GM18511 (cell line): ENCODE measurements at regions not wholly inside any gene's neighbourhood (a gene's known extent, or its start where the extent isn't known, plus 50 kb on each side); places are given as distances from the start of the nearest gene placed in this dataset.
"Not testable (repeated sequence)": the region's sequence is repeated elsewhere in the genome, so short reads cannot be mapped to it uniquely, and the experiment has no call there.

Source experiments
- ATAC-seq: cut with Tn5 transposase; IDR thresholded peaks from one replicate; pipeline ENCODE4 v1.9.1; 2021; ENCODE audit warnings: mild to moderate bottlenecking, moderate library complexity; ENCODE audit not compliant: unreplicated experiment

DNA sequence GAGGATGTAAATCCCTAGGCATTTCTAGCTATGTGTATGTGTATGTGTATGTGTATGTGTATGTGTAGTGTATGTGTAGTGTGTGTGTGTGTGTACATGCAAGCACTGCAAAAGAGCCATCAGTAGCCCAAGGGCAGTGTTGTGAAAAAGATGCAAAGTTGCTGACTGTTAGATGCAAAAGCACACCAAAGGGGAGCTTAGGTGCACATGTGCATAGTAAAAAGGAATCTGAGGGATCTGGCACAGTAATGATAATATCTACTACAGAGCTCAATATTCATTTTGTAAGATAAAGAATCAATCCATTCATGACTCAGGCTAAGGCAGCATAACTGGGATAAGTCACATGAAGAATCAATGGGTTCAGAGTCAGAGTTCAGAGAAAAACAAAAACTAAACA, 80.2 kb downstream of the TMEM47 start:
- no peak for ATAC-seq

DNA sequence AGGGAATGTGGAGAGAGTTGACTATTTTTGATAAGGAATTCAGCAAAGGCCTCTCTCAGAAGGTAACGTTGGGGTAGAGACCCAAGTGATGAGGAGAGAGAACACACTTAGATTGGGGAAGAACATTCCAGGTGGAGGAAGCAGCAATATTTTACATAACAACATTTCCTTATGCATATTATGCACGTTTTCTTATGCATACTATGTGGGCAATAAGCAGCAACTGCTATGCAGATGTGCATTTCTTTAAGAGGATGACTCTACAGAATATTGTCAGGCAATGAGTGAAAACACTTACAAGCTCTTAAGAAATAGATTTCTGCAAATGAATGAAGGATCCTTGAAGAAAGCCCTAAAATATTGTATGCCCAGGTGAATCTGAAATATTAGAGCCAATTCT, 91.1 kb downstream of the TMEM47 start:
- ATAC-seq: no peak

DNA sequence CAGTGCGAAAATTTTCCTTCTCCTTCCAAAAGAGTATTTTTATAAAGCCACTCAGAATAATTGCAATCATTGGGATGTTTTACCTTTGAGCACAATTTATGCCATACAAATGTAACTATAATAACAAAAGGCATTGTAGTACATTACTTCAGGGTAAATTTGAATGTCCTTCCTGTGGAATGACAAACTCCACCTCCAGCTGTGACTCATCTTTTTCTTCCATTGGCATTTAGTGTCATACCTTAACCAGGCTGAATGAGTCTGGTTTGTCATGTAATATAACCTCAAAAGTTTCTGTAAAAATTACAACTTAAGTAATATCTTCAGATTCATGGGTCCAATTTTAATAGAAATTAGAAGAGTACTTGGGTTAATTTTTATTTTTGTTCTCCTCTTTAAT, 93.3 kb downstream of the TMEM47 start:
- no peak for ATAC-seq

DNA sequence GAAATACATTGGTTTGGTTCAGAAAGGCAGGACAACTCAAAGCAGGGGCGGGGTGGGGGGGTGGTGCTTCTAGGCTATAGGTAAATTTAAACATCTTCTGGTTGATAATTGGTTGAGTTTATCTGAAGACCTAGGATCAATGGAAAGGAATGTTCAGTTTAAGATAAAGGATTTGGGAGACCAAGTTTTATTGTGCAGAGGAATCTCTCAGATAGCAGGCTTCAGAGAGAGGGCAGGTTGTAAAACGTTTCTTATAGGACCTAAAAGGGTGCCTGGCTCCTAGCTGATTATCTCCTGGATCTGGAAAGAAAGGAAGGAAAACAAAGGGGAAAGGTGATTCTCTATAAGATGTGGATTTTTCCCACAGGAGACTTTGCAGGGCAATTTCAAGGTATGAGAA, 94.0 kb downstream of the TMEM47 start:
- no peak for ATAC-seq

DNA sequence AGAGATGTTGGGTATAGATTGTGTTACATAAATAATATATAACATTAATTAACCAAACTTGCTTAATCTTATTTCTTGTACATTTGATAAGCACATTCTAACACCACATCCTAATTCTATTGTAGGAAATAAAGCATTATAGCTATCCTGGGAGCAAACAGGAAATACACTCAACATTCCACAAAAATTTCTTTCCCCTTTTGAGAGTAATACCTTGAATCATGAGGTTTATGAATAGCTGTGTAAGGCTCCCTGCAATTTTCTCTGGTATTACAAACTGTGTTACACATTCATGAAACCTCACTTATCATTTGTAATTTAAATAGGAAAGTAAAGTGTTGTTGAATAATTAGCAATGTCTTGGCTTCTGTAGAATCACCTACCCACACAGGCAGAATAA, 95.1 kb downstream of the TMEM47 start:
- ATAC-seq: no peak

DNA sequence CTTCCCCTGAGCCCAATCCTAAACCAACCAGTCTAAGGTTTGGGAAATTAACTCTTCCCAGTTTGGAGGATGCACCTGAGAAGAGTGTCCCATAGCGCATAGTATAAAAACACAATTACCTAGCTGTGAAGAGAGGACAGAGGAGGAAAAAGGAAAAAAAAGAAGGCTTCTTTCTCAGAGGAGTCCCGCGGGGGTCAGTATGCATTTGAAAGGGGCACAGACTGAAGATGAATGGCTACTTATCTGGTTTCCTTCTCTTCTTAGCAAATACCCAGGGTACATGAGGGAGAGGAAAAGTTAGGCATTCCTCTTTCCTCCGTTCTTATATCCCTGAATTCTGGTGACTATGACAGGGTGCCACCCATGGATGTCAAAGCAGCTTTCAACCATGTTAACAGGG, 96.9 kb downstream of the TMEM47 start:
- no peak for ATAC-seq

DNA sequence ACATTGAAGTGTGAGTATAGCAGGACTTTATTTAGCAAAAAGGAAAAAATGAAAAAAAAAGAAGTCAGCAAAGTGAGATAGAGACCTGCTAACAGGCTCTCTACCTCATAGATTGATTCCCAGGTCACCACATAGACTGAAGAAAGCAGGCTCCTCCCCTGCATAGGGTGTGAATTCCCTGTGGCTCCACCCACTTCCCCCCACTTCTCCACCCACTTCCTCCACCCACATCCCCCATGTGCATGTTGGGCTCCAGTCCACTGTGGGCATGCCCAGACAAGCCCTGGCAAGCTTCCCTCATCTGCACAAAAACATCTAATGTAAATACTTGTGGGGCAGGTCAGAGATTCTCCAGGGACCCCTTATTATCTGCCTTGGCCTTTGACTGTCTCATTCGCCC, 97.8 kb downstream of the TMEM47 start:
- ATAC-seq: peak; percentile 74

DNA sequence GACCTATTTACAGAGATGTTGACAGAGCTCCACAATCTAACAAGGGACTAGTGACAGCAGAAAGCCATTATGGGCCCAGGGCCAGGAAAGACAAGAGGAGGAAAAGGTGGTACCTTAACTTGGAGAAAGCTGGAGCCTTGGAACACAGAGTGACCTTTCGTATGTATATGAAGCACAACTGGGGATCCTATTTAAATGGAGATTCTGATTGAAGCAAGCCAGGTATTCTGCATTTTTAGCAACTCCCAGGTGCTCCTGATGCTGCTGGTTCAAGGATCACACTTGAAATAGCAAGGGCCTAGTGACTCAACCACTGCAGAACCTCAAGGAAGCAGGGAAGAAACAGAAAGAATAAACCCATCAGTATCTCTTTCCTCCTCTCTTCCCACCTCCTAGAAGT, 99.4 kb downstream of the TMEM47 start:
- ATAC-seq: no peak

DNA sequence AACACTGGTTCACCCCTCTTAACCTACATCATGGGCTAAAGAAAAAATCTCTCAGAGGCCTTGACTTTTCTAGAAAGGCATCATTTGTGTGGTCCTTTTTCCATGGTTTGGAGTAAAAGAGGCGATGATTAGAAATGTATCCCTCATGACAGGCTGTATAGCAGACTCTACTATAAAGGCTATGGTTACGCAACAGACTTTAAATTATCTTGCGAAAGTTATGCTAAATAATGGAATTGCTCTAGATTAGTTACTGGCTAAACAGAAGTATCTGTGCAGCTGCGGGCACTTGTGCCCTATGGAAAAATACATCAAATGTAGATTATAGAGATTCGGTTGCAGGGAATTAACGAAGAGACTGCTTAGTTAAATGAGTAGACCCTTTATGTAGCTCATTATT, 101.6 kb downstream of the TMEM47 start:
- no peak for ATAC-seq

DNA sequence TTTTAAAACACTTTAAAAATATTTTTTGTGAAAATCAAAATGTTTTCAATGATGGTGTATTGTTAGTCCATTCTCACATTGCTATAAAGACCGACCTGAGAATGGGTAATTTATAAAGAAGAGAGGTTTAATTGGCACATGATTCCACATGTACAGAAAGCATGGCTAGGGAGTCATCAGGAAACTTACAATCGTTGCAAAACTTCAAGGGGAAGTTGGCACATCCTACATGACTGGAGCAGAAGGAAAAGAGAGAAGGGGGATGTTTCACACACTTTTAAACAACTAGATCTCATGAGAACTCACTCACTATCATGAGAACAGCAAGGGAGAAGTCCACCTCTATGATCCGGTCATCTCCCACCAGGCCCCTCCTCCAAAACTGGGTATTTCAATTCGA, 110.7 kb downstream of the TMEM47 start:
- ATAC-seq: no peak

DNA sequence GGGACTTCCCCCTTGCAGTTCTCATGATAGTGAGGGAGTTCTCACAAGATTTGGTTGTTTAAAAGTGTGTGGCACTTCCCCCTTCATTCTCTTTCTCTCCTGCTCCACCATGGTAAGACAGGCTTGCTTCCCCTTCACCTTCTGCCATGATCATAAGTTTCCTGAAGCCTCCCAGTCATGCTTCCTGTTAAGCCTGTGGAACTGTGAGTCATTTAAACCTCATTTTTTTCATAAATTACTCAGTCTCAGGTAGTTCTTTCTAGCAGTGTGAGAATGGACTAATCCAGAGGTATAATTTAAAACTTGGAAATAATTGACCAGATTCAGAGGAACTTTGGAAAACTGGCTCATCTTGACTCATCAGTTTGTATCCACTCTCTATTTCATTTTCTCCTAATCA, 129.0 kb downstream of the TMEM47 start:
- ATAC-seq: no peak

DNA sequence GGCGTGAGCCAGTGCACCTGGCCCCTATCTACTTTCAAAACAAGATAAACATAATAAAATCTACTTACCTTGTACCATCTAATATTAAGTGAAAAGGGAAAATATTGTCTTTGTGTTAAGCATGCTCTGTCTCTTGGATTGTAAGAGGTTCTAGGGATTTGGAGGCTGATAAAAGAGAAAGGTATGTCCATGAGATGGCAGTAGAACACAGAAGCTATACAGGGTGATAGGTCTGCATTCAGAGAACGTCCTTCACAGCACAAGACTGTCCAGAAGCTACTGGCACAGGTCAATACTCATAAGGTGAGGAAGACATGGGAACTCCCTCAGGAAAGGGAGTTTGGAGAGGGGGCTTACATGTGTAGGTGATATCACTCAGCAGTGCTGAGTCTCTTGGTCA, 135.5 kb downstream of the TMEM47 start:
- ATAC-seq: no peak

DNA sequence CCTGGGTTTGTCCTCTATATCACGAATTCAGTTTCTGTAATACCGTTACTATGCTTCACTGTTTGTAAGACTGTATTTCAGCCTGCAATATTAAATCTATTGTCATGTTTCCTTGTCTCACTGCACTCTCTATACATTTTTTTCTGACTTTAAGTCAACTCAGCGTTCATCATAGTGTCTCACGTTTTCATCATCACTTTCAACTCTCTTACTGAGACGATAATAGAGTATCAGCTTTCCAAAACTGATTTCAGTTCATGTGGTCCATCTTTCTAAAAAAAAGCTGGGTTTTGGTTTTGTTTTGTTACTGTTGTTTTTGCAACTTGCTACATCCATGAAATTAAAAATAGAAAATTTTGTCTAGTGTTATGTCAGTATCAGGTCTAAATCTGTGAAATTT, 147.7 kb downstream of the TMEM47 start:
- no peak for ATAC-seq

DNA sequence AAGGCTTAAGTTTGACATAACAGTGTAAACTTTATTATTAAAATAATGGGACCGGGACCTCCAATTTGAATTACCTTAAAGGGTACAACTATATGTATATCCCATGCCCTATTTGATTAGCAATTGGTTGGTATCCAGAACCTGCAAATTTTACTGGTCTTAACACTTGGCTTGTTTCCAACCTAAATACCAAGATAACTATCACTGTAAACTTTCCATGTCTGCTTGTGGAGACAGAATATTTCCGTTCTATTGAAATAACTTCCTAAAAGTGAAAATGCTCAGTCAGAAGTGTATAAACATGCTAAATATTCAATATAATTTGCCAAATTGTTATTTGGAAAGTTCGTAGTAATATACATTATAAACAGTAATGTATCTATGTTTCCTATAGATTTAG, 154.0 kb downstream of the TMEM47 start:
- no peak for ATAC-seq

DNA sequence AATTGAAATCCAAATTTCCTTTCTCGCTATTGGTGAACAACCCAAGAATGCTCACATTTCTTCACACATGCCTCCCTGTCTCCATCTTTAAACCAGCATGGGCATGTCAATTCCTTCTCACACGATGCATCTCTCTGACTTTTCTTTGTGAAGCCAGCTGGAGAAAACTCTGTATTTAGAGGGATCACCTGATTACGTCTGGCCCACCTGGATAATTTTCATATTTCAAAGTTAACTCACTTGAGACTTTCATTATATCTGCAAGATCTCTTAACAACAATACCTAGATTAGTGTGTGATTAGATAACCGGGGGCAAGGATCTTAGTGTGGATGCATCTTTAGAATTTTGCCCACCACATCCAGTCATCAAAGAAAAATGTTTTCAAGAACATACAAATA, 164.0 kb downstream of the TMEM47 start:
- no peak for ATAC-seq

DNA sequence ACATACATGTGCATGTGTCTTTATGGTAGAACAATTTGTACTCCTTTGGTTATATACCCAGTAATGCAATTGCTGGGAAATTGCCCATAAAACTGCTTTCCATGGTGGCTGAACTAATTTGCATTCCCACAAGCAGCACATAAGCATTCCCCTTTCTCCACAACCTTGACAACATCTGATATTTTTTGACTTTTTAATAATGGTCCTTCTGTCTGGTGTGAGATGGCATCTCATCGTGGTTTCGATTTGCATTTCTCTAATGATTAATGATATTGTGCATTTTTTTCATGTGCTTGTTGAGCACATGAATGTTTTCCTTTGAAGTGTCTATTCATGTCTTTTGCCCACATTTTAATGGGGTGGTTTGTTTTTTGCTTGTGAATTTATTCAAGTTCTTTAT, 166.0 kb downstream of the TMEM47 start:
- ATAC-seq: no peak

DNA sequence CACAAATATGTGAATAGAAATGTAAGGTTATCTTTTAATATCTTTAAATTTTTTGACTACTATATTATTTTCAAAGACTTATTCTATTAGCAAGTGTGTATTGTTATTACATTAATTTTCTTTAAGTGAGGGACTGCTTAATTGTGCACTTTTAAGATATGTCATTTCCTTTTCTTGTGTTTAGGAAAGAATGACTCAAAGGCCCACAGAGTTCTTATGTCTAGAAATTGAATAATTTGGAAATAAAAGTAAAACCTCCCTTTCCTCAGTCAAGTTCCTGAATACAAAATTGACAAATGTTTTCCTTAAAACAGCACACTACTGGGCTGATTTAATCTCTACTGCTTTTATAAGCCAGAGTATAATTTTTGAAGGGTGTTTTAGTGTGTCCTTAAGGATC, 169.7 kb downstream of the TMEM47 start:
- ATAC-seq: no peak

DNA sequence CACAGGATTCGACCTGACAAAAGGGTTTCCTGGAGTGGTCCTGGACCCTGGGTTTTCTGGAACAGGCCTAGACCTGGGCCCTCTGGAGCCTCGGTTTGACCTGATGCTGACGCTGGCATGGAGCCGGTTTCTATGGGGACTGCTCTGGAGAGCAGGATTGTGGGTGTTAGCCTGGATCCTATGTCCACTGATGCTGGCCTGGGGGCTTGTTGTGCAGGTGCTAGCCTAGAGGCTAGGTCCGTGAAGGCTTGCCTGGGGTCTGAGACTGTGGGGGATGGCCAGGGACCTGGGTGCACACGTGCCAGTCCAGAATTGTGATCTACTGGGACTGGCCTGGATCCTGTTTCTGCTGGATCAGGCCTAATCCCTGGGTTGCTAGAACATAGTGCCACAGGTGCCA, 173.1 kb downstream of the TMEM47 start:
- no peak for ATAC-seq

DNA sequence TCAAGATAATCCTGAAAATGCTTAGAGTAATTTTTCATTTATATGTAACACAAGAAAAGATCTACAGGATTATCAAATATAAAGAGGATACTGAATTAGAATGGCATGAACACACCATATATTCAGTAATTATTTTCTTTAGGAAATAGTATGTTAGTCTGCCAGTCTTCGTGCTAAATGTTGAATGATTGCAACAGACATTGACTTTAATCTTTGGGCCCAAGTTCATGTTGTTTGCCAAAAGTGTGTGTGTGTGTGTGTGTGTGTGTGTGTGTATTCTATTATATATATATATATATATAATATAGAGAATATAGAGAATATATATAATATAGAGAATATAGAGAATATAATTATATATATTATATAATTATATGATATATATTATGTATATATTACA, 186.6 kb downstream of the TMEM47 start:
- no peak for ATAC-seq

DNA sequence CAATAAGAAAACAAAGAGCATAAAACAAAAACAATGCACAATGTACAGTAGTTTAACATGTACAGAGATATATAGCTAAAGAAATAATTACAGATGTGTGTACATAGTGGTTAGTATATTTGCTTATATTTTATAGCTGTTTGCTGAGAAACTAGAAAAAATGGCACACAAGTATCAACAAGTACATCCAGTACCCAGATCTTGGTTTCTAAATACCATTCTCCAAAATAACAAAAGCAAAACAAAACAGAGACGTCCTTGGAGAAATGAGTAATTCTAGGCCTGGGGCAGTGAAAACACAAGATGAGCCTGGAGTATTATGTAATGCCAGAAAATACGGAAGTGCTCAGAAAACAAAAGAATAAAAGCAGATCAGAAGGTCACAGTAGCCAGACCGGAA, 189.6 kb downstream of the TMEM47 start:
- ATAC-seq: no peak

DNA sequence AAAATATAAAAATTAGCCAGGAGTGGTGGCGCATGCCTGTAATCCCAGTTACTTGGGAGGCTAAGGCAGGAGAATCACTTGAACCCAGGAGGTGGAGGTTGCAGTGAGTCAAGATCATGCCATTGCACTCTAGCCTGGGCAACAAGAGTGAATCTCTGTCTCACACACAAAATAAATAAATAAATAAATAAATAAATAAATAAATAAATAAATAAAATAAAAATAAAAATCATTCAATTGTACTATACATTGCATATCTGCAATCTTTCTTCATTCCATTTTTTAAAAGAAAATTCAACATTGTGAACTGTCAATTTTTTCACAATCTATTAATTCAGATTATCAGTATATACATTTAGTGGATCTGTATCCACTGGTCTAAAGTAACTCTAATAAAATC, 193.9 kb downstream of the TMEM47 start:
- ATAC-seq: not testable (repeated sequence)

DNA sequence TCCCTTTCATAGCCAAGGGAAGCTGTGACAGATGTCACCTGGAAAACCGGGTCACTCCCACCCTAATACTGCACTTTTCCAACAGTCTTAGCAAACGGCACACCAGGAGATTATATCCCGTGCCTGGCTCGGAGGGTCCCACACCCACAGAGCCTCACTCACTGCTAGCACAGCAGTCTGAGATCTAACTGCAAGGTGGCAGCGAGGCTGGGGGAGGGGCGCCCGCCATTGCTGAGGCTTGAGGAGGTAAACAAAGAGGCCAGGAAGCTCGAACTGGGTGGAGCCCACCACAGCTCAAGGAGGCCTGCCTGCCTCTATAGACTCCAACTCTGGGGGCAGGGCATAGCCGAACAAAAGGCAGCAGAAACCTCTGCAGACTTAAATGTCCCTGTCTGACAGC, 199.2 kb downstream of the TMEM47 start:
- not testable (repeated sequence) for ATAC-seq

DNA sequence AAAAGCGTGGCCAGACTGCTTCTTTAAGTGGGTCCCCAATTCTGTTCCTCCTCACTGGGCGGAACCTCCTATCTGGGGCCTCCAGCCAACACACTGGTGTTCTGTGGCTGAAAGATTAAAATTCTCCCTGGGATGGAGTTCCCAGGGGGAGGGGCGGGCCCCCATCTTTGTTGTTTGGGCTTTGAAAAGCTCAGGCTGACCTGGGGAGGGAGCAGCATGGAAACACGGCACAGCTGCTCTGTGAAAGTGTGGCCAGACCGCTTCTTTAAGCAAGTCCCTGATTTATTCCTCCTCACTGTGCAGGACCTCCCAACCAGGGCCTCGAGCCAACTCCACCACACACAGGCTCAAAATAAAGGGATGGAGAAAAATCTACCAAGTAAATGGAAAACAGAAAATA, 219.5 kb downstream of the TMEM47 start:
- ATAC-seq: no peak

DNA sequence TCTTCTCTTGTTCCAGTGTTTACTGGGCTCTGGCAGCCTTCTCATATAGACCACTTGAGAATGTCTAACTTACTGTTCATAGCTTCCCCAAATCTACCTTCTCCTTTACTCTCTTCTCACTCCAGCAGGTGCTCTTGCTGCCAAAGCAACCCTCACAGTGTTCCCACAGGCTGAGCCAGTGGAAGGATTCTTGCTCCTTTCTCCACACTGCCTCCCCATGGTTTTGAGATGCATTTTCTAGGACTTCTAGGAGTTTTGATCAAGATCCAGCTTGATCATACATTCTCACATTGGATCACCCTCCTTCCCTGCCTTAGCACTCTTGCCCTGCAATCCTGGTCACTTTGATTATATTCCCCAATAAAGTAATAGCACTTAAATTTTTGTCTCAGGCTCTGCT, 230.8 kb downstream of the TMEM47 start:
- no peak for ATAC-seq
